ENCODE measurements at regions not wholly inside any gene's neighbourhood (a gene's known extent, or its start where the extent isn't known, plus 50 kb on each side); places are given as distances from the start of the nearest gene placed in this dataset.

GRCh38 chr2:16334366-16334765 is 331.3 kb downstream of the CYRIA start:
- Mint-ChIP-seq H3K27ac (no peak overlapping the region), H3K27me3 (no peaks in the 10 kb centered on the region), H3K36me3 (no peaks in the 10 kb centered on the region), H3K4me1 (ENCODE audit: low read depth) (no peaks in the 10 kb centered on the region), H3K4me3 (no peak overlapping the region), H3K9me3 (ENCODE audit: low read depth) (peaks cover 8% of the 10 kb centered on the region)

DNA sequence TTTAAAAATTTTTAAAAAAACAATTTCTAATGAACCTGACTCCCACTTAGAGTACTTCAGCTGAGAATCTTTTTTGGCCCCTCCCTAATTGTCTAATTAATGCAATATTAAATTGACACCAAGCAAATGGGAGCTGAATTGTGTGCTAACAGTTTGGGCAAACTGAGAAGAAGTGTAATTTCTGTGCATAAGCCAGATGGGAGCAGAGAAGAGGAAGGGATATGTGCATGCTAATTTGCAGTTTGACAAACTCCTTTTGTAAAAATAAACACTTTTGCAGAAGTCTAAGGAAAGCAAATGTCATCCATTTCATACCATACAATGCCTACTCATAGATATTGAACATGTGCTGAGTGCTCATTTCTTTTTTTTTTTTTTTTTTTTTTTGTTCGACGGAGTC is 332.0 kb downstream of the CYRIA start:
- Mint-ChIP-seq H3K9me3 (ENCODE audit: low read depth) (peaks cover 3% of the 10 kb centered on the region), H3K4me1 (ENCODE audit: low read depth) (no peaks in the 10 kb centered on the region), H3K36me3 (no peaks in the 10 kb centered on the region), H3K27me3 (no peaks in the 10 kb centered on the region), H3K4me3 (no peak overlapping the region), H3K27ac (no peak overlapping the region)

DNA sequence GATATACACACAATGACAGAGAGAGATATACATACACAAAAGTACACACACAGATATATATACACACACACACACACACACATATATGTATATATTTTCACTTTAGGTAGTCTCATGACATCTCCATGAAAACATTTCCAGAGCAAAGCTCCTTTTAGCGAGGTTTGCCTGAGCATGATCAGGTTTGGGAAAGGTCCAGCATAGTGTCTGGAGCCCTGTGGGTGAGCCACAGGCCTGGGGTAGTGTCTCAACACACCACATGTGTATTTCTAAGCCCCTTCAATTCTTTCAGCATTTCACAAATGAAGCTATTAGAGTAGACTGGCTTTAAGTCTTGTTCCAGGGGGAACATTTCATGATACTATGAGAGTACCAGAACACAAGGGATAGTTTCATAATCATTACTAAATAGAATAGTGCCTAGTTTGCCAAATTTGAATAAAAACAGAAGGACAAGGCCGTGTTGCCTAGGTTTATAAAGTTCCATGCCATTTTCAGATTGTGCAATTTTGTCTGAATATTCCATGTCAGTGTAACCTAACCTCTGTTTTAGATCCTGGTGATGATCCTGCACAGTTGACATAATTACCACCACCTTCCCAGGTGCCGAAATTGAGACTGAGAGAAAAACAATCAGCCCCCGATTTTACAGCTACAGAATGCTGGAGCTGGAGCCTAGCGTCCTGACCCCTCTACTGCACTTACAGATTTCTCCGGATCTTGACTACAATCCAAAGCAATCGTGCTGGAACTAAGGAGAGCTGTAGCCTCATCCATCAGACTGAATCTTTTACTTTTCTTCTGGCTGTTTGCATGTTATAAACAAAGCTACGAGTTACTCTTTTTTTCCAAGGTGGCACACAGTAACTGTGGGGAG is 332.7 kb downstream of the CYRIA start:
- Mint-ChIP-seq H3K4me1 (ENCODE audit: low read depth) (no peaks in the 10 kb centered on the region), H3K27me3 (no peaks in the 10 kb centered on the region), H3K36me3 (no peaks in the 10 kb centered on the region), H3K4me3 (no peak overlapping the region), H3K27ac (no peak overlapping the region), H3K9me3 (ENCODE audit: low read depth) (no peaks in the 10 kb centered on the region)

- Mint-ChIP-seq H3K9me3 (ENCODE audit: low read depth) (no peaks in the 10 kb centered on the region), H3K27me3 (no peaks in the 10 kb centered on the region), H3K27ac (no peak overlapping the region), H3K4me1 (ENCODE audit: low read depth) (no peaks in the 10 kb centered on the region), H3K36me3 (no peaks in the 10 kb centered on the region), H3K4me3 (no peak overlapping the region)
Observed at GRCh38 chr2:16331772-16332171, 333.9 kb downstream of the CYRIA start.

- Mint-ChIP-seq H3K9me3 (ENCODE audit: low read depth) (no peaks in the 10 kb centered on the region), H3K36me3 (no peaks in the 10 kb centered on the region), H3K27ac (no peak overlapping the region), H3K4me1 (ENCODE audit: low read depth) (no peaks in the 10 kb centered on the region), H3K4me3 (no peak overlapping the region), H3K27me3 (peaks cover 2% of the 10 kb centered on the region)
Observed at GRCh38 chr2:16330982-16331381, 334.7 kb downstream of the CYRIA start.

- Mint-ChIP-seq H3K27me3 (peaks cover 2% of the 10 kb centered on the region), H3K4me1 (ENCODE audit: low read depth) (no peaks in the 10 kb centered on the region), H3K27ac (no peak overlapping the region), H3K36me3 (no peaks in the 10 kb centered on the region), H3K4me3 (no peak overlapping the region), H3K9me3 (ENCODE audit: low read depth) (no peaks in the 10 kb centered on the region)
Observed at GRCh38 chr2:16330571-16330970, 335.1 kb downstream of the CYRIA start.

GRCh38 chr2:16330012-16330411 is 335.6 kb downstream of the CYRIA start:
- Mint-ChIP-seq H3K27me3 (peaks cover 2% of the 10 kb centered on the region), H3K9me3 (ENCODE audit: low read depth) (no peaks in the 10 kb centered on the region), H3K27ac (no peak overlapping the region), H3K4me3 (no peak overlapping the region), H3K4me1 (ENCODE audit: low read depth) (no peaks in the 10 kb centered on the region), H3K36me3 (no peaks in the 10 kb centered on the region)

GRCh38 chr2:16329421-16329820 is 336.2 kb downstream of the CYRIA start:
- Mint-ChIP-seq H3K4me3 (no peak overlapping the region), H3K36me3 (no peaks in the 10 kb centered on the region)

DNA sequence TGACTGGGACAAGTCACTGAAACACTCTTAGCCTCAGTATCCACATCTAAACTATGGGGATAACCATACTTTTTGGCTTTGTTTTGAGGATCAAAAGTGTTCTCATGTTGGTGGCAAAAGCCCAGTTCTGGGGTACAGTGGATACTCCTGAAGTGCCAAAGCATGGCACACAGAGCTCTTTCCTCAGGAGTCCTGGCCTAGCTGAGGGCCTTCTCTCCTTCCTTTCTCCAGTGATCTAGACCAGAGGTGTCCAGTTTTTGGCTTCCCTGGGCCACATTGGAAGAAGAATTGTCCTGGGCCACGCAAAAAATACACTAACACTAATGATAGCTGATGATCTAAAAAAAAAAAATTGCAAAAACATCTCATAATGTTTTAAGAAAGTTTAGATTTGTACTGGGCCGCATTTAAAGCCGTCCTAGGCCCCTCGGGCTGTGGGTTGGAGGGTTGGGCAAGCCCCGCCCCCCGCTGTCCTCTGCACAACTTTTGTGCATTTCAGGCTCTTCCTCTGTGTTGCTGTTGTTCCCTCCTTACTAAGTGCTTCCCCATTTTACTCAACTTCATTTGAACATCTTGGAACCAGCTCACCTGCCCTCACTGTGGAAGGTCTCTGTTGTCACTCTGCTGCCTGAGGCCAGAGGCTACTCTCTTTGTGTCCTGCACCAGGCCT is 337.0 kb downstream of the CYRIA start:
- no peak overlapping the region for H3K27ac Mint-ChIP-seq
- peaks cover 2% of the 10 kb centered on the region for H3K27me3 Mint-ChIP-seq
- H3K9me3 Mint-ChIP-seq (ENCODE audit: low read depth), result no peaks in the 10 kb centered on the region
- H3K4me1 Mint-ChIP-seq (ENCODE audit: low read depth), result no peaks in the 10 kb centered on the region
- H3K4me3 Mint-ChIP-seq, result no peak overlapping the region
- no peaks in the 10 kb centered on the region for H3K36me3 Mint-ChIP-seq

More at GRCh38 chr2:16329421-16329820, 336.2 kb downstream of the CYRIA start:
- Mint-ChIP-seq H3K27me3 (peaks cover 2% of the 10 kb centered on the region), H3K4me1 (ENCODE audit: low read depth) (no peaks in the 10 kb centered on the region), H3K27ac (no peak overlapping the region), H3K9me3 (ENCODE audit: low read depth) (no peaks in the 10 kb centered on the region)

GRCh38 chr2:16327326-16327725 is 338.3 kb downstream of the CYRIA start:
- H3K4me1 Mint-ChIP-seq (ENCODE audit: low read depth), result no peaks in the 10 kb centered on the region
- peaks cover 2% of the 10 kb centered on the region for H3K27me3 Mint-ChIP-seq
- no peak overlapping the region for H3K4me3 Mint-ChIP-seq
- H3K9me3 Mint-ChIP-seq (ENCODE audit: low read depth), result no peaks in the 10 kb centered on the region
- no peaks in the 10 kb centered on the region for H3K36me3 Mint-ChIP-seq
- no peak overlapping the region for H3K27ac Mint-ChIP-seq

DNA sequence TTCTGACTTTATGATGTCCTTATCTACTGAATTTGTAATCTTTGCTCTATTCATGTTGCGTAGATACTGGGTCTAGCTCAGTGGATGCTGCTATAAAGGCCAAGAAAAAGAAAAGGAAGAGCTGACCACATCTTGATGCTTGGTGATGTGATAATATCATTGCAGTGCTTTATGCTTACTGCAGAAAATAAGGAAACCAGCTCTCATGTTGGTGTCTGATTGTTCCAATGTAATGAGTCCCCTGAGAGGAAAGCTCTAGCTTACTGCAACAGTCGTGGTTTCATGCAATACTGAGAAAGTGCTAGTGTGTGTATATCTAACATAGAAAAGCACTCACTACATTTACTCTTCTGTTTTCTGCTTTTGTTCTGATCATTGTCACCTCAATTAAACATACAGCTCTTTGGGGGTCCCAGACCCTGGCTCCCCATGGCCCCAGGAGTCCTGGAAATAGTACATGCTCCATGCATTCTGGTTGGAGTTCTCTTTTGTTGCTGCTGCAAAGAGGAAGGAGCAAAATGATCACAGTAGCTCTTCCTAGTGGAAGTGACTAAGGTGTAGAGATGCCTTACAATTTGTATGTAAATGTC is 338.8 kb downstream of the CYRIA start:
- Mint-ChIP-seq H3K36me3 (no peaks in the 10 kb centered on the region), H3K4me3 (no peak overlapping the region), H3K9me3 (ENCODE audit: low read depth) (no peaks in the 10 kb centered on the region), H3K27me3 (peaks cover 2% of the 10 kb centered on the region), H3K4me1 (ENCODE audit: low read depth) (no peaks in the 10 kb centered on the region), H3K27ac (no peak overlapping the region)

- Mint-ChIP-seq H3K4me3 (no peak overlapping the region), H3K27ac (no peak overlapping the region), H3K4me1 (ENCODE audit: low read depth) (no peaks in the 10 kb centered on the region), H3K9me3 (ENCODE audit: low read depth) (no peaks in the 10 kb centered on the region), H3K27me3 (peaks cover 2% of the 10 kb centered on the region), H3K36me3 (no peaks in the 10 kb centered on the region)
Observed at GRCh38 chr2:16325976-16326510, 339.6 kb downstream of the CYRIA start.

DNA sequence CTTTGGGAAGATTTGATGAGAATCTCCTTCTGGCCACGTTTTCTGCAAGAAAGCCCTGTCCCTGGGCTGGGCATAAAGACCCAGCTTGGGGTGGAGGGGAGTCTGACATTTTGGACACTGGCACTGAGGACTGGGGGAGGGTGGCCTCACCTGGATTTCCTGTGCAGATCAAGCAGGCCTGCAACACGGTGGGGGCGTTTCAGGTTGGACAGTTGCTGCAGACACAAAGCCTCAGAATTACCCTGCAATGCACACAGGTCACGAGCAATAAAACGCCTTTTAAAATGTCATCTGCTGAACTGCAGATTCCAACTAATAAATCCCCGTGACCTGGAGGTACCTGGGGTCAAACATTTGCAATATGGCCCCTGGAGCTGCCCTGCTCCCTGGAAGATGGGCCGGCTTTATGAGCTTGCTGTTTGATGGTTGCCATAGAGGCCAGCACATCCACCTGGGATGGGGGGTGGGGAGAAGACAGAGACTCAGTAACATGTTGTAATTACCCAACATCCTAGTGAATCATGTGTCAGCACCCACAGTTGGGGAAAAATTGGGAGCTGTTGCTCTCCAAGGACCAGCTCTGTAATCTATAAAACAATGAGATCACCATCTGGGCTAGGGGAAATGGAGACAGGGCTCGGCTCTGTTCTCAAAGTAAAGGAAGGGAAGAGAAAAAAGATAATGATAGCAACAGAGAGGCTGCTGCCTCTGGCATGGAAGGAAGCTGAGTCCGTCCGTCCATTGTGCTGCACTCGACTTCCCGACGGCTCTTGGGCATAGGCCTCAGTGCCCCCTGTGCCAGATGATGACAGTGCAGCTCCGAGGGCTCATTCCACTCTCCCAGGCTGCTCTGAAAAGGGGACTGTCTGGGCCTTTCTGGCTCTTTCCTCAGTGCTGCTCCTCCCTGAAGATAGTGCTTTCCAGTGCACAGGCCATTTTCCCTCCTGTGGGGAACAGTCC is 340.3 kb downstream of the CYRIA start:
- no peaks in the 10 kb centered on the region for H3K36me3 Mint-ChIP-seq
- H3K27ac Mint-ChIP-seq, result no peak overlapping the region
- H3K9me3 Mint-ChIP-seq (ENCODE audit: low read depth), result no peaks in the 10 kb centered on the region
- no peak overlapping the region for H3K4me3 Mint-ChIP-seq
- no peaks in the 10 kb centered on the region for H3K4me1 Mint-ChIP-seq (ENCODE audit: low read depth)
- H3K27me3 Mint-ChIP-seq, result peaks cover 2% of the 10 kb centered on the region

- Mint-ChIP-seq H3K4me3 (no peak overlapping the region), H3K9me3 (ENCODE audit: low read depth) (no peaks in the 10 kb centered on the region), H3K4me1 (ENCODE audit: low read depth) (no peaks in the 10 kb centered on the region), H3K27ac (no peak overlapping the region), H3K27me3 (peaks cover 2% of the 10 kb centered on the region), H3K36me3 (no peaks in the 10 kb centered on the region)
Observed at GRCh38 chr2:16324544-16324937, 341.1 kb downstream of the CYRIA start.

Measured in activated naive CD8-positive, alpha-beta T cell (primary cell).